DND-41 (cell line): ENCODE measurements at regions not wholly inside any gene's neighbourhood (a gene's known extent, or its start where the extent isn't known, plus 50 kb on each side); places are given as distances from the start of the nearest gene placed in this dataset.

Experiments used
- EZH2 ChIP-seq: IDR thresholded peaks from 3 replicates; pipeline ENCODE4 v1.6.1; 2012; ENCODE audit warnings: borderline replicate concordance, low read depth, mild to moderate bottlenecking, moderate library complexity, low read length, inconsistent platforms; ENCODE audit not compliant: severe bottlenecking
- TF ChIP-seq, protein P1 (sequence below): IDR thresholded peaks from 2 replicates; pipeline ENCODE4 v1.5.1; 2012; ENCODE audit warnings: borderline replicate concordance, low read length, moderate library complexity, mild to moderate bottlenecking; ENCODE audit not compliant: poor library complexity, severe bottlenecking; ENCODE audit errors: extremely low read depth

DNA sequence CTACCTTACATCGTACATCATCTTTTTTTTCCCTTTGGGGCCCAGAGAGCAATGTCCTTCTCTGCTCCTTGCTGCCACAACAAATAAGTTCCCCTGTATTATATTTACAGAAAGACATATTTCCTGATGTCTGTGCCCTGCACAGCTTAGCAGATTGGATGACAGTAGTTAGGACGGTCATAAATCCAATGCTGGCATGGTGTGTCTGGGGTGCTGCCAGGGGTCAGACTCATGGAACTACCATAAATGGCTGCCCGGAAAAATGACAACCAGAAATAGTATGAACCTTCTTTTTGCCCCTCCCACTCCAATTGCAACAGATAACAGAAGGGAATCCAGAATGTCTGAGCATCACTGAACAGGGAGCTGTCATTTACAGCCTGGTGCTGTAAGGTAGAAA, 511.1 kb downstream of the PSAT1 start:
- TF ChIP-seq, protein P1, sequence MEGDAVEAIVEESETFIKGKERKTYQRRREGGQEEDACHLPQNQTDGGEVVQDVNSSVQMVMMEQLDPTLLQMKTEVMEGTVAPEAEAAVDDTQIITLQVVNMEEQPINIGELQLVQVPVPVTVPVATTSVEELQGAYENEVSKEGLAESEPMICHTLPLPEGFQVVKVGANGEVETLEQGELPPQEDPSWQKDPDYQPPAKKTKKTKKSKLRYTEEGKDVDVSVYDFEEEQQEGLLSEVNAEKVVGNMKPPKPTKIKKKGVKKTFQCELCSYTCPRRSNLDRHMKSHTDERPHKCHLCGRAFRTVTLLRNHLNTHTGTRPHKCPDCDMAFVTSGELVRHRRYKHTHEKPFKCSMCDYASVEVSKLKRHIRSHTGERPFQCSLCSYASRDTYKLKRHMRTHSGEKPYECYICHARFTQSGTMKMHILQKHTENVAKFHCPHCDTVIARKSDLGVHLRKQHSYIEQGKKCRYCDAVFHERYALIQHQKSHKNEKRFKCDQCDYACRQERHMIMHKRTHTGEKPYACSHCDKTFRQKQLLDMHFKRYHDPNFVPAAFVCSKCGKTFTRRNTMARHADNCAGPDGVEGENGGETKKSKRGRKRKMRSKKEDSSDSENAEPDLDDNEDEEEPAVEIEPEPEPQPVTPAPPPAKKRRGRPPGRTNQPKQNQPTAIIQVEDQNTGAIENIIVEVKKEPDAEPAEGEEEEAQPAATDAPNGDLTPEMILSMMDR: no peak
- no peak for TF ChIP-seq EZH2
